ENCODE measurements at regions not wholly inside any gene's neighbourhood (a gene's known extent, or its start where the extent isn't known, plus 50 kb on each side); places are given as distances from the start of the nearest gene placed in this dataset.

DNA sequence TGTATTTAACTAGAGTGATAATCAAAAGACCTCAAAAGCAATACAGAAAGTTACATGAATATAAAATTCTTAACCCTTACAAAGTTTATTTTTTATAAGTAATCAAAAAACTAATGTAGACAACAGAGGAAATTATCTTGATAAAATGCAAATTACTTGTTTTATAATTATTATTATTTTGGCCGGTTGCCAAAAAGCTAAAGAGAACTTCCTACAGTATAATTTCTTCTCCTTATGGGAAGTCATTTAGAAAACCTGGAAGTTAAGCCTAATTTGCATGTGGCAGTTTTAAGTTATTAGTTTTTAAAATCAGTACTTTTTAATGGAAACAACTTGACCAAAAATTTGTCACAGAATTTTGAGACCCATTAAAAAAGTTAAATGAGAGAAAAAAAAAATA lies 621.3 kb upstream of the PCDH10 start:
- TF ChIP-seq, protein P1, sequence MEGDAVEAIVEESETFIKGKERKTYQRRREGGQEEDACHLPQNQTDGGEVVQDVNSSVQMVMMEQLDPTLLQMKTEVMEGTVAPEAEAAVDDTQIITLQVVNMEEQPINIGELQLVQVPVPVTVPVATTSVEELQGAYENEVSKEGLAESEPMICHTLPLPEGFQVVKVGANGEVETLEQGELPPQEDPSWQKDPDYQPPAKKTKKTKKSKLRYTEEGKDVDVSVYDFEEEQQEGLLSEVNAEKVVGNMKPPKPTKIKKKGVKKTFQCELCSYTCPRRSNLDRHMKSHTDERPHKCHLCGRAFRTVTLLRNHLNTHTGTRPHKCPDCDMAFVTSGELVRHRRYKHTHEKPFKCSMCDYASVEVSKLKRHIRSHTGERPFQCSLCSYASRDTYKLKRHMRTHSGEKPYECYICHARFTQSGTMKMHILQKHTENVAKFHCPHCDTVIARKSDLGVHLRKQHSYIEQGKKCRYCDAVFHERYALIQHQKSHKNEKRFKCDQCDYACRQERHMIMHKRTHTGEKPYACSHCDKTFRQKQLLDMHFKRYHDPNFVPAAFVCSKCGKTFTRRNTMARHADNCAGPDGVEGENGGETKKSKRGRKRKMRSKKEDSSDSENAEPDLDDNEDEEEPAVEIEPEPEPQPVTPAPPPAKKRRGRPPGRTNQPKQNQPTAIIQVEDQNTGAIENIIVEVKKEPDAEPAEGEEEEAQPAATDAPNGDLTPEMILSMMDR (IDR thresholded peaks at IDR 0.05; ENCODE audit: poor library complexity, severe bottlenecking): no peak
- no peak for TF ChIP-seq POLR2AphosphoS5 (IDR thresholded peaks at IDR 0.05)
- no peak for TF ChIP-seq EP300 (conservative IDR thresholded peaks at IDR 0.05; ENCODE audit: poor library complexity, severe bottlenecking)
- TF ChIP-seq MXI1 (conservative IDR thresholded peaks at IDR 0.05; ENCODE audit: poor library complexity, severe bottlenecking): no peak
- TF ChIP-seq RAD21 (conservative IDR thresholded peaks at IDR 0.05): no peak
- TF ChIP-seq EZH2 (IDR thresholded peaks at IDR 0.05; ENCODE audit: borderline replicate concordance, insufficient read depth, low read length, poor library complexity, severe bottlenecking): no peak
- TF ChIP-seq REST (IDR thresholded peaks at IDR 0.05; ENCODE audit: borderline replicate concordance): no peak
